ENCODE measurements at regions not wholly inside any gene's neighbourhood (a gene's known extent, or its start where the extent isn't known, plus 50 kb on each side); places are given as distances from the start of the nearest gene placed in this dataset.
"Not testable (repeated sequence)": the region's sequence is repeated elsewhere in the genome, so short reads cannot be mapped to it uniquely, and the experiment has no call there.

DNA sequence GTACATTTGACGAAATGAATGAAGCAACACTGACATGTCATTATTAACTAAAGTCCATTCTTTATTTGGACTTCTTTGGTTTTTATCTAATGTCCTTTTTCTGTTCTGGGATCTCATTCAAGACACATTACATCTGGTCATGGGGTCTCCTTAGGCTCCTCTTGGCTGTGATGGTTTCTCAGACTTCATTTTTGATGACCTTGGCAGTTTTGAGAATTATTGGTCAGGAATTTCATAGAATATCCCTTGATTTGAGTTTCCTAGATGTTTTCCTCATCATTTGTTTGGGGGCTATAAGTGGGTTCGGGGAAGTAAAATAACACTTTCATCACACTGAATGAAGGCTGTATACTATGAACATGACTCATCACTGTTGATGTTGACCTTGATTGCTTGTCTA, 770.6 kb downstream of the AACS start:
- Histone ChIP-seq H3K27ac (no peak overlapping the region), H3K4me3 (no peak overlapping the region), H3K4me1 (replicated peaks in 1 of 2) (no peaks in the 10 kb centered on the region)
- in situ Hi-C loops (cut with MboI; ENCODE audit: low pct_unique_long_range_greater_than_20kb in 2 of 9, low sequenced_read_pairs in 9 of 9, unreplicated experiment in 9 of 9): no loop called here
- ATAC-seq (replicated peaks in 6 of 8): no peak
- 23 to 86% (median 46%) methylated on average over 1 to 2 of the region's 2 CpGs; no CpG with 5 or more reads in 3 of the 10 experiments for WGBS, 10 experiments

DNA sequence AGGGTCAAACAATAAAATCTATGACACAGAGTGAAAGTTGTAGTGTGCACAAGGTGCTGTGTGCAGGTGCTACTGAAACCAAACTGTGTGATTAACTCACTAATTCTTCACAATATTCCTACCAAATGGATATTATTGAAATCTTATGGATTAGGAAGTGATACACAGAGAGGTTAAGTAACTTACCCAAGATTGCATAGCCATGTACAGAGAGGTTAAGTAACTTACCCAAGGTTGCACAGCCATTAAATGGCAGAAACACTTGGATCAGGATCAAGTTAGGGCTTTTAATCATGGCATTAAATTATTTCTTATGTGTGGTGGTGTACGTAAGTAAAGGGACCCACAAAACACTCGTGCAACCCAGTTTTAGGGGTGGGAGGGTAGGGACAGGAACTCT, 771.4 kb downstream of the AACS start:
- no peaks in the 10 kb centered on the region for H3K4me1 ChIP-seq (replicated peaks in 1 of 2)
- in situ Hi-C loops (cut with MboI; ENCODE audit: low pct_unique_long_range_greater_than_20kb in 2 of 9, low sequenced_read_pairs in 9 of 9, unreplicated experiment in 9 of 9): no loop called here
- H3K4me3 ChIP-seq: no peak overlapping the region
- no peak for ATAC-seq (replicated peaks in 6 of 8)
- 6 to 100% (median 29%) methylated on average over 1 to 2 of the region's 2 CpGs; no CpG with 5 or more reads in 6 of the 10 experiments for WGBS, 10 experiments
- H3K27ac ChIP-seq: no peak overlapping the region

DNA sequence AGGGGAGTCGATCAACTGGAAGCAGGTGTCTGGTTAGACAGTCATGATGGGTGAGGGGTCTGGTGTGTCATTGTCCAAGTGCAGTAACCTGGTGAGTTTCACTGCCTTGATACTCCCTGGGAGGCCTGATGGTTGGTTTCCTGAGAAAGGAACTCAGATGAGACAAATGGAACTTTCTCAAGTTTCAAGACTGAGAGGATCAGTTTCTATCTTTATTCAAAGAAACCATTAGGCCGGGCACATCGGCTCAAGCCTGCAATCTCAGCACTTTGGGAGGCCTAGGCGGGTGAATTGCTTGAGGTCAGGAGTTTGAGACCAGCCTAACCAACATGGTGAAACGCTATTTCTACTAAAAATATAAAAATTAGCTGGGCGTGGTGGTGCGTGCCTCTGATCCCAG, 776.1 kb downstream of the AACS start:
- Histone ChIP-seq H3K4me3 (no peak overlapping the region), H3K4me1 (replicated peaks in 1 of 2) (no peaks in the 10 kb centered on the region), H3K27ac (no peak overlapping the region)
- ATAC-seq (replicated peaks in 6 of 8): no peak
- in situ Hi-C loops (cut with MboI; ENCODE audit: low pct_unique_long_range_greater_than_20kb in 2 of 9, low sequenced_read_pairs in 9 of 9, unreplicated experiment in 9 of 9): no loop called here
- 0 to 90% (median 29%) methylated on average over 2 to 6 of the region's 7 CpGs; no CpG with 5 or more reads in 4 of the 10 experiments for WGBS, 10 experiments

DNA sequence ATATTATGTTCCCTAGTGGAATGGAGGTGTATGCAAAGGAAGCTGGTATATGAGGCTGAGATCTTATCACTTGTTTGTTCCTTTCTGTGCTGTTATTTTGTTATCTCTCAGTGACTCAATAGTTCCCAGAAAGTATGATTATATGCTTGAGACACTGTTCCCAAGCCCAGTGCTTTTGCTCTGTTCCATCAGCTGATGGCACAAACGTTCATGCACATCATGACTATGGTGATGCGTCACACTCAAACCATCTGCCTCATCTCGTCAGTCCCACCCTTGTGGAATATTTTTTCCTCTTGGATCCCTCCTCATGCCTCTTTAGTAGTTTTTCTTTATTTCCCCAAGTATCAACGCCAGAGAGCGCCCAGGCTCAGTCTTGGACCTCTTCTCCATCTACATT, 786.9 kb downstream of the AACS start:
- Histone ChIP-seq H3K4me3 (no peak overlapping the region), H3K27ac (no peak overlapping the region), H3K4me1 (replicated peaks in 1 of 2) (no peaks in the 10 kb centered on the region)
- WGBS, 10 experiments: 0 to 86% (median 24%) methylated on average over 1 to 5 of the region's 5 CpGs
- no peak for ATAC-seq (replicated peaks in 6 of 8)
- in situ Hi-C loops (cut with MboI; ENCODE audit: low pct_unique_long_range_greater_than_20kb in 2 of 9, low sequenced_read_pairs in 9 of 9, unreplicated experiment in 9 of 9): loop anchor here in 1 of 9 experiments (25.0 kb wide), 1 partner anchor 110 kb away; no protein-coding TSS in a partner anchor

DNA sequence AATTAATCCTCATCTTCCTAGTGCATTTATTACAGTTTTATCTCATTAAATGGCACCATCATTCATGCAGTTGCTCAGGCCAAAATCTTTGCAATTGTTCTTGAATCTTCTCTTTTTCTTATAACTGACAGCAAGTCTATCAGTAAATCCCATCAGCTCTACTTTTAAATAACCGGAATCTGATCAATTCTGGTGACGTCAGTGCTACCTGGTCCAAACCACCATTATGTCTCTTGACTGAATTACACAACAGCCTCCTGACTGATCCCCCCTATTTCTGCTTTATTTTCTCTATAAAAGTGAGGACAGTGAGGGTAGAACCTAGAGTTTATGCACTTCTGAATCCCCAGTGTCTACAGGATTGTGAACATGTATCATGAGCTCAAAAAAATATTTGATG, 787.4 kb downstream of the AACS start:
- no peak overlapping the region for H3K4me3 ChIP-seq
- in situ Hi-C loops (cut with MboI; ENCODE audit: low pct_unique_long_range_greater_than_20kb in 2 of 9, low sequenced_read_pairs in 9 of 9, unreplicated experiment in 9 of 9): loop anchor here in 1 of 9 experiments (25.0 kb wide), 1 partner anchor 110 kb away; no protein-coding TSS in a partner anchor
- H3K27ac ChIP-seq: no peak overlapping the region
- ATAC-seq (replicated peaks in 6 of 8): no peak
- WGBS, 10 experiments: 0 to 94% (median 20%) methylated on average over 1 to 2 of the region's 2 CpGs; no CpG with 5 or more reads in 2 of the 10 experiments
- H3K4me1 ChIP-seq (replicated peaks in 1 of 2): no peaks in the 10 kb centered on the region

DNA sequence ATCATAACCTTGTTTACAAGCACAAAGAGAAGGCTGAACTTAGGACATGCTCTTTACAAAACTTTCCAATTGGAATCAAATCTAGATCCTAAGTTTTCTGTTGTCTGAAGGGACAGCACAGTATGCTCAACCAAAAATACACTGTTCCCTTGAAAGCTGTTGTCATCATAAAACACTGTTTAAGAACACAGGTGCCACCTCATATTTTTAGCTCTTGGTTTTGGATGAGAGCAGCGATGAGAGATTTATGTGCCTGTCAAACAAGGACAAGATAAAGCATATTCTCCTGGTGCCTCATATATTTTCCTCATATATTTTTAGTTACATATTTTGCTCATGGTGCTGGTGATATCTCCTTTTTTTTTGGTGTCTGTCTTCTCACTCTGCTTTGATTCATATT, 788.4 kb downstream of the AACS start:
- WGBS, 10 experiments: 0 to 100% (median 22%) methylated on average over 1 of the region's 1 CpG; no CpG with 5 or more reads in 3 of the 10 experiments
- no peak overlapping the region for H3K4me3 ChIP-seq
- no peak for ATAC-seq (replicated peaks in 6 of 8)
- in situ Hi-C loops (cut with MboI; ENCODE audit: low pct_unique_long_range_greater_than_20kb in 2 of 9, low sequenced_read_pairs in 9 of 9, unreplicated experiment in 9 of 9): loop anchor here in 1 of 9 experiments (25.0 kb wide), 1 partner anchor 109 kb away; no protein-coding TSS in a partner anchor
- H3K4me1 ChIP-seq (replicated peaks in 1 of 2): no peaks in the 10 kb centered on the region
- H3K27ac ChIP-seq: no peak overlapping the region

DNA sequence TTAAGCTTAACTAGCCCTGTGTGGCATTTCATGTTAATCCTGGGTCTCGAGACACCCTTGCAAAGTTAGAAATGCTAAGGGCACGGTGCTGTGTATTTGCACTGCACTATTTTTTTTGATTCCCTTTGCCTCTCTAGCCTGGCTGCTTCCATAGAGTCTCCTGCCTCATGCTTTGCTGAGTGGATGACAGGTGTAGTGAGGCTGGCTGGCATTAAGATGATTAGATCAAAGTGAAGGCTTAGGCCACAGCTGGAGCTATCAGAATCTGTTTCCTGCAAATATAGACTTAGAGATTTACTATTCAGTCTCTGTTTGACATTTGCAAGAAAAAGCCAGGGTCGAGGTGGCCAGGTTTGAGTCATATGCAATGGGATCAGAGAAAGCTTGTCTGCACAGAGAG, 791.1 kb downstream of the AACS start:
- Histone ChIP-seq H3K4me3 (no peak overlapping the region), H3K27ac (no peak overlapping the region), H3K4me1 (replicated peaks in 1 of 2) (no peaks in the 10 kb centered on the region)
- no peak for ATAC-seq (replicated peaks in 6 of 8)
- WGBS, 10 experiments: 0 to 80% (median 9%) methylated on average over 1 to 3 of the region's 3 CpGs
- in situ Hi-C loops (cut with MboI; ENCODE audit: low pct_unique_long_range_greater_than_20kb in 2 of 9, low sequenced_read_pairs in 9 of 9, unreplicated experiment in 9 of 9): loop anchor here in 1 of 9 experiments (25.0 kb wide), 1 partner anchor 106 kb away; no protein-coding TSS in a partner anchor

DNA sequence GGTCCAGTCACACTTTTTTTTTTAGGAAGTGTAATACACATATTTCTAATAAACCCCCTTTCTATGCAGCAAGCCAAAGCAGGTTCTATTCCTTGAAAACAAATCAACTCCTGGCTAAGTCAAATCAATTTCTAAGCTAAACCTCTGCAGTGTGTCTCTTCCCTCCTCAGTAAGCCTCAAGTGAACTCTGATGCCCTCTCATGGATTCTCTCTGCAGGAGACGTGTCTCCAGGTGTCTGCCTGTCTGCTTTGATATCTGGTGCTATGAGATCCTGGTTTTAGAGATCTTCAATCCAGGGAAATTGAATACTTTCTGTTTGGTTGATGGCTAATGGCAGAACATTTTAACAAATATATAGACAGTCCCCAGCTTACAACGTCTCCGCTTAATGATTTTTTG, 791.7 kb downstream of the AACS start:
- in situ Hi-C loops (cut with MboI; ENCODE audit: low pct_unique_long_range_greater_than_20kb in 2 of 9, low sequenced_read_pairs in 9 of 9, unreplicated experiment in 9 of 9): loop anchor here in 1 of 9 experiments (25.0 kb wide), 1 partner anchor 105 kb away; no protein-coding TSS in a partner anchor
- no peak for ATAC-seq (replicated peaks in 6 of 8)
- WGBS, 10 experiments: 0 to 84% (median 60%) methylated on average over 1 to 3 of the region's 3 CpGs; no CpG with 5 or more reads in 3 of the 10 experiments

DNA sequence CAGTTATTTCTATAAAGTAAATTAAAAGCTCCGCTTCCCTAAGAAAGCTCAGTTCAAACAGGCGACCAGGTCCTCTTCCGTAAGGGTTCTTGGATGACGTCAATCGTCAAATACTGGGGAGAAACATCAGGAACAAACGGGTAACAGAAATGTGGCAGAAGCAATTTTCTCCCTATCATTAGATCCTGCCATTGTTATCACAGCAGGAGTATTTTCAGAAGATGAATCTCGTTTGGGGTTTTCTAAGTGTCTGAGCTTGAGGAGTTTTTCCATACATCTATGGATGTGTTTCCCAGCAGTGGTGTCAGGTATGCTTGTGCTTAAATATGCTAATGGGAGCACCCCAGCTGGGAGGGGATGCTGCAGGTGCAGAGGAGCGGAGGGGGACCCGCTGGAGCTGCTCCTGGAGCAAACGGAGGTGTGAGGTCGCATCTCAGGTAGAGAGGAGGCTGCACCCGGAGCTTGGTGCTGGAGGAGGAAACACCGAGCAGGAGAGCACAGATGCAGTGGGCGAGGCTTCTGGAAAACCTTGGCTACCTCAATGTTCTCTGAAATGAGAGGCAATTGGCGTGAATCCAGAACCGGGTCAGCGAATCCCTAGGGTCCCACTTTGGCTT, 795.5 kb downstream of the AACS start:
- ATAC-seq (replicated peaks in 6 of 8): no peak
- in situ Hi-C loops (cut with MboI; ENCODE audit: low pct_unique_long_range_greater_than_20kb in 2 of 9, low sequenced_read_pairs in 9 of 9, unreplicated experiment in 9 of 9): loop anchor here in 1 of 9 experiments (25.0 kb wide), 1 partner anchor 102 kb away; no protein-coding TSS in a partner anchor
- WGBS, 10 experiments: 0 to 78% (median 57%) methylated on average over 4 to 12 of the region's 17 CpGs; no CpG with 5 or more reads in 1 of the 10 experiments
- no peak overlapping the region for H3K4me3 ChIP-seq
- H3K4me1 ChIP-seq (replicated peaks in 1 of 2): no peaks in the 10 kb centered on the region
- no peak overlapping the region for H3K27ac ChIP-seq

More for the DNA sequence above, 791.7 kb downstream of the AACS start:
- no peak overlapping the region for H3K27ac ChIP-seq
- H3K4me1 ChIP-seq (replicated peaks in 1 of 2): no peaks in the 10 kb centered on the region
- H3K4me3 ChIP-seq: no peak overlapping the region

DNA sequence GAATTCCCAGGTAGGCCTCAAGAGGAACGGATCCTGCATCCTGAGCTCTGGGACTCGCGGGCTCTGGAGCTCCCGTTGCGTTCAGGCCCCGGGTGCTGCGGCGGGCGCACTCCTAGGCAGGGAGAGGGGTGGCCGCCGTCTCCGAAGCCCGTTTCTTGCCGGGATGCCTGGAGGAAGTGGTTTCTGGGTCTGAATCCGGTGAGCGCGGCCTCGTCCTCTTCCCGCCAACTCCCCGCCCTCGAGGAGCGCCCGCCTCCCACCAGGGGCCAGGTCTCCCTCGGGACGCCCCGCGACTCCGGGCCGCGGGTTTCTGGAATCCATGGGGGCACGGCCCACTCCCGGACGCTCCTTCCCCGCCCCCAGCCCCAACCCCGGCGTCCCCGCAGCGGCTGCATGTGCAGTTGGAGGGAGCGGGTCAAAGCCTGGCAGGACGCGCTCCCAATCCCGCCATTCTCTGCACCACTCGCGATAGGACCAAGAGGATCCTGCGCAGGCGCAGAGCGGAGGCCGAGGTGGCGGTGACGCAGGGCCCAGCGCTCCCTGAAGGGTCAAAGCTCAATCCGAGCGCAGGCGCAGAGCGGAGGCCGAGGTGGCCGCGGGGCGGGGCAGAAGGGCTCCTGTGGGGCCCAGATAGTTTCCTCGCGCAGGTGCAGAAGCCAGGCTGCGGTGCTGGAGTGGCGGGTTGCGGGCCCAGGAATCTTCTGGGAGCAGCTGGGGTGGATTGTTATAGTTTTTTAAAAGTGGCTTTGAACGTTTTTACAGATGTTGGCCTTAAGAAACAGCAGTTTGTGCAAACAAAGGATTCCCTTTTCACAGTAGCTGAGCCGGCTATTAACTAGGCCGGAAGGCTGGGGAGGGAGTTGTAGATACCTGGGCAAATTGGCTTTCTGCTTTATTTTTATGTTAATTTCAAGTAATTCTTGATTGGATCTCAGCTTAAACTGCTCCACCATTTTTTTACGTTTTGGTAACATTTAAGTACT, 796.4 kb downstream of the AACS start:
- no peak overlapping the region for H3K4me3 ChIP-seq
- no peaks in the 10 kb centered on the region for H3K4me1 ChIP-seq (replicated peaks in 1 of 2)
- no peak overlapping the region for H3K27ac ChIP-seq
- ATAC-seq (replicated peaks in 6 of 8): peak in 1 of 8 experiments; percentile 72
- in situ Hi-C loops (cut with MboI; ENCODE audit: low pct_unique_long_range_greater_than_20kb in 2 of 9, low sequenced_read_pairs in 9 of 9, unreplicated experiment in 9 of 9): loop anchor here in 1 of 9 experiments (25.0 kb wide), 1 partner anchor 101 kb away; no protein-coding TSS in a partner anchor
- 0 to 93% (median 48%) methylated on average over 1 to 9 of the region's 68 CpGs for WGBS, 10 experiments

DNA sequence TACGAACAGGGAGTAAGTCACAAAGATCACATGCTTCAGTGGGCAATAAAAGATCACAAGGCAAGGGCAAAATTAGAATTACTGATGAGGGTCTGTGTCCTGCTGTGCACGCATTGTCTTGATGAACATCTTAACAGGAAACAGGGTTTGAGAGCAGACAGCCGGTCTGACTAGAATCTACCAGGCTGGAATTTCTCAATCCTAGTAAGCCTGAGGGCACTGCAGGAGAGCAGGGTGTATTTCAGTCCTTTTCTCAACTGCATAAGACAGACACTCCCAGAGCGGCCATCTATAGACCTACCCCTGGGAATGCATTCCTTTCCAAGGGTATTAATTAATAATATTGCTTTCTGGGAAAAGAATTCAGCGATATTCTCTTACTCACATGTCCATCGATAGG, 800.0 kb downstream of the AACS start:
- in situ Hi-C loops (cut with MboI; ENCODE audit: low pct_unique_long_range_greater_than_20kb in 2 of 9, low sequenced_read_pairs in 9 of 9, unreplicated experiment in 9 of 9): loop anchor here in 1 of 9 experiments (25.0 kb wide), 1 partner anchor 97 kb away; no protein-coding TSS in a partner anchor
- 13 to 68% (median 22%) methylated on average over 2 to 5 of the region's 6 CpGs; no CpG with 5 or more reads in 2 of the 10 experiments for WGBS, 10 experiments
- not testable (repeated sequence) for H3K4me1 ChIP-seq (replicated peaks in 1 of 2); ATAC-seq (replicated peaks in 6 of 8); H3K4me3 ChIP-seq; H3K27ac ChIP-seq

DNA sequence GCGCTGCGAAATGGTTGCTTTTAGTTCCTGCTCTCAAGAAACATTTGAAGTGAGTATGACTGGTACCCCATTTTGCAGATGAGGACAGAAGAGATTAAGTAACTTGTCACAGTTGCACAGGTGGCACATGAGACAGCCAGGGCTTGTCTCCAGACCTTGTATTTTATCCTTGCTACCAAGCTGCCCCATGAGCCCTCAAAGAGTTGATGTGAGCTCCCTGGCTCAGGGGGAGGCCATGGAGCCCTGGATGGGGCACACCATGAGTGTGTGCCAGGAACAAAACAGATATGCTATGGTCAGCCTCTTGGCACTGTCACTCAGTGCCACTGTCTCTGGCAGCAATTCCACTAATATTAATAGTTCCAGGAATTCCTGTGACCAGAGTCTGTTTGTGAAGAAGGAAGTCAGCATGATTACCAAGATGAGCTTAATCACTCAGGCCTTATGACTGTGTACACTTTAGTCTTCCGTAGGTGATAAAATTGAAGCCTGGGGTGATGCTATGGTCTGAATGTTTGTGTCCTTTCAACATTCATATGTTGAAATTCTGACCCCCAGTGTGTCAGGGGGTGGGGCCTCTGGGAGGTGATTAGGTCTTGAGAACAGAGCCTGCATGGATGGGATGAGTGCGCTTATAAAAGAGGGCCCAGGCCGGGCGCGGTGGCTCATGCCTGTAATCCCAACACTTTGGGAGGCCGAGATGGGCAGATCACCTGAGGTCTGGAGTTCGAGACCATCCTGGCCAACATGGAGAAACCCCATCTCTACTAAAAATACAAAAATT, 806.8 kb downstream of the AACS start:
- no peak overlapping the region for H3K27ac ChIP-seq
- WGBS, 10 experiments: 13 to 100% (median 63%) methylated on average over 2 to 7 of the region's 9 CpGs; no CpG with 5 or more reads in 4 of the 10 experiments
- H3K4me1 ChIP-seq (replicated peaks in 1 of 2): no peaks in the 10 kb centered on the region
- no peak overlapping the region for H3K4me3 ChIP-seq
- no peak for ATAC-seq (replicated peaks in 6 of 8)
- in situ Hi-C loops (cut with MboI; ENCODE audit: low pct_unique_long_range_greater_than_20kb in 2 of 9, low sequenced_read_pairs in 9 of 9, unreplicated experiment in 9 of 9): loop anchor here in 1 of 9 experiments (25.0 kb wide), 1 partner anchor 90 kb away; no protein-coding TSS in a partner anchor

All from motor neuron (in vitro differentiated cells).